ENCODE measurements at regions not wholly inside any gene's neighbourhood (a gene's known extent, or its start where the extent isn't known, plus 50 kb on each side); places are given as distances from the start of the nearest gene placed in this dataset.

- H2AFZ ChIP-seq (ENCODE audit: control insufficient read depth, low read length) = no peak overlapping the region
- no peak for FAIRE-seq
Observed at GRCh38 chr21:27359141-27359540, 392.3 kb upstream of the ADAMTS5 start.

GRCh38 chr21:27352885-27353284 is 386.0 kb upstream of the ADAMTS5 start:
- Histone ChIP-seq H2AFZ (ENCODE audit: control insufficient read depth, low read length) (no peak overlapping the region), H3K27me3 (ENCODE audit: control insufficient read depth, extremely low read depth, insufficient read depth, low read length) (no peaks in the 10 kb centered on the region), H3K27ac (ENCODE audit: control insufficient read depth, insufficient read depth, low read length) (no peak overlapping the region), H3K9me1 (ENCODE audit: control insufficient read depth, extremely low read depth, insufficient read depth, low read length) (no peaks in the 10 kb centered on the region), H3K36me3 (ENCODE audit: control insufficient read depth in 2 of 2, extremely low read depth in 1 of 2, insufficient read depth in 2 of 2, low read length in 2 of 2) (no peaks in the 10 kb centered on the region), H3K9ac (ENCODE audit: control insufficient read depth, extremely low read depth, insufficient read depth, low read length) (no peak overlapping the region), H3K4me3 (ENCODE audit: control insufficient read depth in 2 of 3, extremely low read depth in 1 of 3, insufficient read depth in 2 of 3, low read depth in 1 of 3, low read length in 3 of 3) (no peak overlapping the region), H3K4me2 (ENCODE audit: control insufficient read depth, extremely low read depth, insufficient read depth, low read depth, low read length) (no peak overlapping the region), H4K20me1 (ENCODE audit: control insufficient read depth, extremely low read depth, insufficient read depth, low read length) (no peaks in the 10 kb centered on the region), H3K9me3 (ENCODE audit: control insufficient read depth, low read depth, low read length) (no peaks in the 10 kb centered on the region), H3K4me1 (ENCODE audit: control insufficient read depth, extremely low read depth, insufficient read depth, low read length) (no peaks in the 10 kb centered on the region), H3K79me2 (ENCODE audit: control insufficient read depth, insufficient read depth, low read length) (no peaks in the 10 kb centered on the region)
- dilution Hi-C loops (cut with MboI; ENCODE audit: extremely low pct_ligation_motif_present, low sequenced_read_pairs) = no loop called here
- FAIRE-seq (no peak), DNase-seq (ENCODE audit: low read depth, low spot score) (no peak)
- no peak for TF ChIP-seq CTCF (optimal IDR thresholded peaks at IDR 0.05 in 1 of 3, IDR thresholded peaks at IDR 0.05 in 1 of 3, conservative IDR thresholded peaks at IDR 0.05 in 1 of 3; ENCODE audit: extremely low read depth in 1 of 3, insufficient read depth in 2 of 3, low read length in 3 of 3)
- no peak for TF ChIP-seq EZH2 (IDR thresholded peaks at IDR 0.05; ENCODE audit: low read length)

More at GRCh38 chr21:27359141-27359540, 392.3 kb upstream of the ADAMTS5 start:
- no peaks in the 10 kb centered on the region for H3K9me3 ChIP-seq (ENCODE audit: control insufficient read depth, low read depth, low read length)
- H3K9me1 ChIP-seq (ENCODE audit: control insufficient read depth, extremely low read depth, insufficient read depth, low read length) = no peaks in the 10 kb centered on the region
- dilution Hi-C loops (cut with MboI; ENCODE audit: extremely low pct_ligation_motif_present, low sequenced_read_pairs) = no loop called here
- H3K27me3 ChIP-seq (ENCODE audit: control insufficient read depth, extremely low read depth, insufficient read depth, low read length) = no peaks in the 10 kb centered on the region
- H3K36me3 ChIP-seq (ENCODE audit: control insufficient read depth in 2 of 2, extremely low read depth in 1 of 2, insufficient read depth in 2 of 2, low read length in 2 of 2) = no peaks in the 10 kb centered on the region
- no peak overlapping the region for H3K27ac ChIP-seq (ENCODE audit: control insufficient read depth, insufficient read depth, low read length)
- no peaks in the 10 kb centered on the region for H4K20me1 ChIP-seq (ENCODE audit: control insufficient read depth, extremely low read depth, insufficient read depth, low read length)
- H3K4me1 ChIP-seq (ENCODE audit: control insufficient read depth, extremely low read depth, insufficient read depth, low read length) = no peaks in the 10 kb centered on the region
- no peak for DNase-seq (ENCODE audit: low read depth, low spot score)
- no peaks in the 10 kb centered on the region for H3K79me2 ChIP-seq (ENCODE audit: control insufficient read depth, insufficient read depth, low read length)
- no peak overlapping the region for H3K4me3 ChIP-seq (ENCODE audit: control insufficient read depth in 2 of 3, extremely low read depth in 1 of 3, insufficient read depth in 2 of 3, low read depth in 1 of 3, low read length in 3 of 3)
- no peak for TF ChIP-seq CTCF (optimal IDR thresholded peaks at IDR 0.05 in 1 of 3, IDR thresholded peaks at IDR 0.05 in 1 of 3, conservative IDR thresholded peaks at IDR 0.05 in 1 of 3; ENCODE audit: extremely low read depth in 1 of 3, insufficient read depth in 2 of 3, low read length in 3 of 3)
- TF ChIP-seq EZH2 (IDR thresholded peaks at IDR 0.05; ENCODE audit: low read length) = no peak
- H3K4me2 ChIP-seq (ENCODE audit: control insufficient read depth, extremely low read depth, insufficient read depth, low read depth, low read length) = no peak overlapping the region
- no peak overlapping the region for H3K9ac ChIP-seq (ENCODE audit: control insufficient read depth, extremely low read depth, insufficient read depth, low read length)
